ENCODE measurements at regions not wholly inside any gene's neighbourhood (a gene's known extent, or its start where the extent isn't known, plus 50 kb on each side); places are given as distances from the start of the nearest gene placed in this dataset.
A peak's percentile ranks its signal among the peaks of the same experiment; 100 is the strongest.
"Not testable (repeated sequence)": the region's sequence is repeated elsewhere in the genome, so short reads cannot be mapped to it uniquely, and the experiment has no call there.

DNA sequence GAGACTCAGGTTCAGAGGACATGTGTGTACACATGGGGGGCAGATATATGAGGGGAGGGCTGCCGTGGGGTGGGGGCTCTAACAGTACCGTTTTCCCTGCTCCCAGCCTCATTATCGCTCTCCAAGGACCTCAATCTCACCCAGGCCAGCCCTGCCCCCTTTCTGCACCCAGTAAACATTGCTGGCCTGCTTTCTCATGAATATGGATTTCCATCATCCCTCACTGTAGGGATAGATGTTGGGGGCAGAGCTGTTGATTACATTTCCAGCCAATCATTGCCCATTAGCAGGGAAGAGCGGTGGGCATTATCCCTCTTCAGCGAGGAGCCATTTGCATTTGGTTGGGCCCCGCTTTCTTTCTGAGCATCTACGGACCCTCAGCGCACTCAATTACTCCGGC, 273.8 kb downstream of the RPS6KC1 start:
- no peak for DNase-seq (ENCODE audit: low spot score)

DNA sequence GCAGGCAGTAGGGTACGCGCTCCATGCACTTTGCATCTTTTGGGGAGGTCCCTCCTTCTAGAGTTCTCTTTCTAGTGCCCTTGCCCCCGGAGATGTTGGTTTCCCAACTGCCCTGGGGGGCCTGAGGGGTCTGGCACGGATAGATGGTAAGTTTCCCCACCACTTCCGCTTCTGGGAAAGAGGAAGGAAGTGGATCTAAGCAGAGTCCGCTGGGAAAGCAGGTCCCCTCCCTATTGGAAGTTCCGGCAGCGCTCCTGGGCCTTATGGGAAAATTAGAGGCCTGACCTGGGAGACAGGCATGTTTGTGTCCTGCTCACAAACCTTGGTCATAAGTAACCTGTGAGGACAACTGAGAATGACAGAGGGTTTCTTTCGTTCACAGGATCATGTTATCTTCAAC, 274.4 kb downstream of the RPS6KC1 start:
- DNase-seq (ENCODE audit: low spot score) = no peak

DNA sequence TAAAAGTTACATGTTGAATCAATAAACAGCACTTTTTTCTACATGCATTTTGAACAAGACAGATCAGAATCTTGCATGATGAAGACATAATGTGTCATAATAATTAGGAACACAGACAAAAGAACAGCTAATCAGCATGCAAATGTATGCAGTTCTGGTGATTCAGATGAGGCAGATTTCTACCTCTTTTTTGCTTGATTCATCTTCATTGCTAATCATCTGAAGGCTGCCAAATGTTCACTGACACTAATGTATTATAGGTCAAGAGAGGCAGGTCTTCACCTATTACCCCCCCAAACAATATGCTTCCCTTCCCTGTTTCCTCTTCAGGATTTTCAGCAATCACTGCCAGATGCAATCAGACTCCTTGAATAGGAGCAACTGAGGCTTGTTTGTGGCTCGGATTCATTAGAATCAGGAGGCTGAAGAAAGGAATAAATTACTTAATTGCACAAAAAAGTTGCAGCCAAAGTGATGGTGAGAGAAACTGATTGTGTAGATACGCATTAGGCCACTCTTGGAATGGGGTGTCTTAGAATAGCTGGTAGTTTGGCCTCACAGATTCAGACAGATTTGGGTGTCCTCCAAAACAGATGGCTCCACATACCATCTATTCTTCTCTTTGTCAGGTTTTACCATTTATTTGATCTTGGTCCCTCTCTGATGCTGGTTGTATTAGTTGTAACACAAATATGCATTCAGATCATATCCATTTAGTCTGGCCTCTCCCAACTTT, 275.4 kb downstream of the RPS6KC1 start:
- no peak for DNase-seq (ENCODE audit: low spot score)

DNA sequence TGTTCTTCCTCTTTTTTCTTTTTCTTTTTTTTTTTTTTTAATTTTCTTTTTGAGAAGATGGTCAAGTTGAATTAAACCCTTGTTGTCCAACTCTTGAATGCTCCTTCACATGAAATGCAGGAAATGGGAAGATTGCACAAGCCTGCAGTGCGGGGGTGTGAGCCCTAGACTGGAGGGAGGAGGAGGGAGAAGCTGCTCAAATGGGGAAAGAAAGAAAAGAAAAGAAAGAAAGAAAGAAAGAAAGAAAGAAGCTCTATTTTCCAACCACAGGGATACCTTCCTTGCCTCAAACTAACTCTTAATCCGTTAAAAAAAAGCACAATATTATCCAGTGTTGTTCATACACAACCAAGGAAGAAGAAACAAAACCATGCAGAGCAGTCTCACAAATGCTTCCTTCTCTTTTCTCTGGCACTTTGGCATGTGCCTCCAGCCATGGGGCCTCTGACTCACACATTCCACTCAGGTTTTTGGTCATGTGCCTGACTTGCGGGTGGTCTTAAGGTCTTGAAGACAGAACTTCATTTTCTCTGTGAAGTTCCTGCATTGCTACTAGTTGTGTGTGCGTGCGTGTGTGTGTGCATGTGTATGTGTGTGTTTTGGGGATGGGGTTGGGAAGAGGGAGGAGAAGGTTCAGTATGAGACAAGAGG, 276.1 kb downstream of the RPS6KC1 start:
- DNase-seq (ENCODE audit: low spot score) = no peak

DNA sequence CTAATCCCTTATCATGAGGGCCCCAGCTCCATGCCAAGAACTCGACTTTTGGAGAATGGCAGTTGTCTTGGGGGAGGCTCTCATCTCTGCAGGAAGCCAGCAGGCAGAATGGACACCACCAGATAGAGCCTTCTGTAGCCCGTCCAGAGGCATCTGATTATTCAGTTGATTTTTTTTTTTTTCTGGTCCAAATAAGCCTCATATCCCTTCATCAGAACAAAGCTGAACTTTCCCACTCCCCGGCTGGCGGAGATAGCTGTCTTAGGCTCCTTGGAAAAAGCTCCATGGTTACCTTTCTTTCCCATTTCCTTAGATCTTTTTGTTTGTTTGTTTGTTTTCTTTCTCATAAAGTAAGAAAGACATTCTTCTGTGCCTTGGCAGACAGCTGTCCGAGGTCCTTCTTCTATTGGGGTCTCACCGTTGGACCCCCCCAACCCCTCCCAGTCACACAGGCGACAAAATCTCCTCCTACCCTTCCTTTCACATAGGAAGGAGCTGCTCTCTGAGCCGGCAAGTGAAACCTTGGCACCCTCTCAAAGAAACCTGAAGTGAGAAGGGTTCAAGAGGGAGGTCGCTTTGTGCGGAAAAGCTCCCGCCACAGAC, 278.5 kb downstream of the RPS6KC1 start:
- DNase-seq (ENCODE audit: low spot score) = no peak

DNA sequence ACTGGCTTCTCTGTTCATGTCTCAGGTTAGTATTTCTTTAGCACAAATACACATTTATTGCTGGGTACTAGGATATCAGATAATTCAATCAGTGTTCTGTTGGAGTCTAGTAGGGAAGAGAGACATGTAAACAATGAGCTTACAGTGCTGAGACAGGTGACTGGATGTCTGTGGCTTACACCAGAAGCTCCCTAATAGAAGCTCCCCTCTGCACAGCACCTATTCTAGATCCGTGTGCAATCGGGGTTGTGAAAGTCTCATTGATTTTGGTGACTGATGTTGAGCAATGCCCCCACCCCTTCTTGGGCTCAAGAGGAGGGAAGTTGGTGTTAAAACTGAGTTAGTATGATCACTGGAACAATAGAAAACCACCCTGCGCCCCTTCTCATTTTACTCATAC, 279.2 kb downstream of the RPS6KC1 start:
- DNase-seq (ENCODE audit: low spot score) = no peak

DNA sequence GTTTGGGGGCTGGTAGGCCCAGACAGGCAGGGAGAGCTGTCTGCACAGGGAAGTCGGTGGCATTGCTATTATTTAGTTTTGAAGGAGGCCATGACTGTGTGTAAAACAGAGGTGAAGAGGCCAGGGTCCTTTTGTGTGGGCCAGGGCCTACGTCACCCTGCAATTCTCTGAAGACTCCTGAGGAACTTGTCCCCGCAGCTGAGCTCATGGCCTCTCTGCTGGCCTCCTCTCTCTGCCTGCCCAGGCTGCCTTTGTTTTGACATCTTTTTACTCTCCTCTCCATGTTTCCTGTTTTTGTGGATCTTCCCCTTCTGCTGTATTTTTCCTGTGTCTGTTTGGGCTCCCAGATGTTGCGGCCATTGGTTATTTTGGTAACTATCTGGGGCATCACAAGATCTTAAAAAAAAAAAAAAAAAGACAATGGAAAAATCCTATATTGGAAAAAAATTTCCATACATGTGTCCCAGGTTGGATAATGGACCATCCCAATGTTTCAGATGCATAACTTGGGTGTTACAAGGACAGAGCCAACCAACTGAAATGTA, 280.7 kb downstream of the RPS6KC1 start:
- DNase-seq (ENCODE audit: low spot score) = no peak

DNA sequence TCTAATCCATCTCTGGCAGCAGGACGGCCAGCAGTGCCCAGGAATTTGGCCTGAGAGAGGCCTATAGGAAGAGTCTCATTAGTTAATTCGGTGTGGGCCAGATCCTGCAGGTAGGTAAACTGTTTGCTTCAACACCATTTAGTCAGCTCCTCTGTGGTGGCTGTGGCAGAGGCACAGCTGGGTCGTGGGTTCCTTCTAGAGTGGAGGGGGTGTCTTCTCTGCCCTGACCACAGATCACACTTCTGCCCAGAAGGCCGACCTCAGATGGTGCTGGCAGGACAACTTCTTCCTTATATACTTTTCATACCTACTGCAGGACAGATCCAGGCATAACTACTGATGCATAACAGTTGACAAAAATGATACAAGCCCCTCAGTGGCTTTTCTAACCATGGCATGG, 281.4 kb downstream of the RPS6KC1 start:
- DNase-seq (ENCODE audit: low spot score) = no peak

DNA sequence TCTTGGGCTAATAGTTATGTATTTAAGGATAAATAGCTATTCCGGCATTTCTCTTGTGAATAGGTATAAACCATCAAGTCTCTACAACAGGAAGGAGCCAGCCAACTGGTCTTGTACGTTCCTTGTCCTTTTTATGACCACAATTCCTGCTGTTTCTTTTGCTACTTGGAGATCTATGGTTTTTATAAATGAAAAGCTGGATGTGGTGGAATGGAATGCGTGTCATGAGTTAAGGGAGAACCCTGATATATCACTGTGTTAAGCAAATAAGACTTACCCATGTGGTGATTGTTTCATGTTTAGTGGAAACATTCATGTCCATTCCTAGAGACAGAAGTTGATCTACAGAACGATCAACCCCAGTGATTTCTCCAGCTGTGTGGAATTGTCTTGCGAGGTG, 282.1 kb downstream of the RPS6KC1 start:
- DNase-seq (ENCODE audit: low spot score) = no peak

DNA sequence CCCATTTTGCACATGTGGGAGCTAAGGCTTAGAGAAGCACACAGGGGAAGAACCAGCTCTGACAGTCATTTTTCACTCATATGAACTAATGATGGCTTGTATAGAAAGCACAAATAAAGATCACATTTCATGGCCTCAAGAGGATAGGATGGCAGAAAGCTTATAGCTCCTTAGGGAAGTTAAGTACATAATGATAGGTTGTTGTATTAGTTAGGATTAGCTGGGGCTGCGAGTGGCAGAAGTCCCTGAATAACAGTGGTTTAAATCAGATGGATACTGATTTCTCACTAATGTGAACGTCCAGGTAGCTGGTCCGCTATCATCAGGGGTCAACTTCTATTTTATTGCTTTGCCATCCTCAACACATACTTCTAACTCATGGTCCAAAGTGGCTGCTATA, 284.0 kb downstream of the RPS6KC1 start:
- no peak for DNase-seq (ENCODE audit: low spot score)

DNA sequence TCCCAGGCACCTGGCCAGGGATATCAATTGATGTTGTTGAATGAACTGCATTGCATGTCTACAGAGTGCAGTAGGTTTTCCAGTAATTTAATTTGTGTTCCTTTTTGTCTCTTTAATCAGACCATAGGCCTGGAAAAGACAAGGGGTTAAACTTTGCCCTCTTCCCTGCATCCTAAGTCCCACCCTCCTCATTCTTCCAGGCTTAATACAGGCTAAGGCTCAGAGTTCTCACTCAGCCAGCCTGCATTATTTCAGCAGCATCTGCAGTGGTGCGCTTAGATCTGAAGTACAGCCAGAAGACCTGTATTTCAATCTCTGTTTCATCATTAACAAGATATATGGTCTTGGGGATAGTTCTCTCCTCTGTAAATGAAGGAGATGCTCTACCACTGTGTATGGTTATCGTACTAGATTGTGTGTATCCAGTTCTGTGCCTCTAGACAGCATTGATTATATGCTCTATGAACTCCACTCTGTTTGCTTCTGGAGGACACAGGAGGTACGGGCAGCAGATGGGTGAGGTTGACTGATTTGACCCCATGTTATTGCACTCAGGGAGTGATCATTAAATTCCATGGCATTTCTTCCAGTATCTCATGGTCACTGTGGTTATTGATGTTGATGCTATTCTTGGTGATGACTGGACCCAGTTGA, 286.1 kb downstream of the RPS6KC1 start:
- no peak for DNase-seq (ENCODE audit: low spot score)

DNA sequence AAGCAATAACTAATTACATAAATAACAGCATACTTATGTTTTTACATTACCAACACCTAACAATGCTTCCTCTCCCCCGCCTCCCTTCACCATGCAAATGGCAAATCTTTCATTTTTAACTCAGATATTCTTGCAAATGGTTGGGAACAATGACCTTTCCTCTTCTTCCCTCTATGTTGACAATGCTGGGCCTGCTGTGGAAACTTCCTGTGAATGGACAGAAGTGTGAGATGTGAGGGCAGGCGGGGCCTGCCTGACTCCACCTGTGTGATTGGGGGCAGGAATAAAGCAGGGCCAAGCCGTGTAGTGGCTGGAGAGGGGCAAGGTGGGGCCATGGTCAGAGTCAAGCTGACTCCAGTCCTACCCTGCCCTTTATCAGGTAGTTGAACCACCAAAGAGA, 289.6 kb downstream of the RPS6KC1 start:
- DNase-seq (ENCODE audit: low spot score) = no peak

DNA sequence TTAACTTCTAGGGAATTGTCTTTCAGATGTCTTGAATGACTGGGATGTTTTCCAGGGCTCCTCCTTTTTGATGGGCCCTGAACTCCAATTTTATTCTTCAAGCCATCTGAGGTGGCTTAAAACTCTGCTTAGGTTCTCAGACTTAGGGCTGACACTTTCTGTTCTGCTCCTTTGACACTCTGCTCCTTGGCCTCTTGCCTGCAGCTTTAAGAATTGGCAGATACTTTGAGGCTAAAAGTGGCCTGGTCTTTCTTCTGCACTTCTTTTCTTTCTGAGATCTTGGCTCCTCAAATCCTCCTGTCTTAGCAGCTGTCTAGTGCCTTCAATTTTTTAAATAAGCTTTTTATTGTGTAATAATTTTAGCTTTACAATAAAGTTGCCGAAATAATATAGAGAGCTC, 294.6 kb downstream of the RPS6KC1 start:
- no peak for DNase-seq (ENCODE audit: low spot score)

DNA sequence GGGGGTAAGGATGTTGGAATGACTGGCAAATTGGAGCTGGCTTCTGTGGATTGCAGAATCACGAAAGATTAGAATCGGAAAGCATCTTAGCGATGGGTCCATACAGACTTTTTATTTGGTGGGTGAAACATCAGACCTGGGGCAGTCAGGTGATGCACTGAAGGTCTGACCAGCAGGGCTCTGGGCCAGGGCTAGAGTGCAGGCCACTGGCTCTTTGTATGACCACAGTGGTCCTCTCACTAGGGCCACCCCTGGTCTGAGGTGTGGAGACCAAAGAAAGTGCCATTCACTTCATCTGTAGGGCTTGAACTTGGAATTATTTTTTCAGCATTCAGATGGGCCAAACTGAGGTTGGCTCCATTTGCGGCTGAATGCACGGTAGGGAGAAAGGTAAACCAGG, 306.4 kb downstream of the RPS6KC1 start:
- no peak for DNase-seq (ENCODE audit: low spot score)

DNA sequence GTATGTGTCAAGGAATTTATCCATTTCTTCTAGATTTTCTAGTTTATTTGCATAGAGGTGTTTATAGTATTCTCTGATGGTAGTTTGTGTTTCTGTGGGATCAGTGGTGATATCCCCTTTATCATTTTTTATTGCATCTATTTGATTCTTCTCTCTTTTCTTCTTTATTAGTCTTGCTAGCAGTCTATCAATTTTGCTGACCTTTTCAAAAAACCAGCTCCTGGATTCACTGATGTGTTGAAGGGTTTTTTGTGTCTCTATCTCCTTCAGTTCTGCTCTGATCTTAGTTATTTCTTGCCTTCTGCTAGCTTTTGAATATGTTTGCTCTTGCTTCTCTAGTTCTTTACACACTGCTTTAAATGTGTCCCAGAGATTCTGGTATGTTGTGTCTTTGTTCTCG, 307.3 kb downstream of the RPS6KC1 start:
- not testable (repeated sequence) for DNase-seq (ENCODE audit: low spot score)

DNA sequence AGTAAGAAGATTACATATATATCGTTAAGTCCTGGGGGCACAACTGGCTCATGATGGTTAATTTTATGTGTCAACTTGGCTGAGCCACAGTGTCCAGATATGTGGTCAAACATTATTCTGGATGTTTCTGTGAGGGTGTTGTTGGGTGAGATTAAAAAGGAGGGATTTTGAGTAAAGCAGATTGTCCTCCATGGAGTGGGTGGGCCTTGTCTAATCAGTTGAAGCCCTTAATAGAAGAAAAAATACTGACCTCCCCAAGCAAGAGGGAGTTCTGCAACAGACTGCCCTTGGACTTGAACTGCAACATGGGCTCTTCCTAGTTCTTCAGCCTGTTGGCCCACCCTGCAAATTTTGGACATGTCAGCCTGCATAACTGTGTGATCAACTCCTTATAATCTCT, 311.6 kb downstream of the RPS6KC1 start:
- DNase-seq (ENCODE audit: low spot score) = no peak

DNA sequence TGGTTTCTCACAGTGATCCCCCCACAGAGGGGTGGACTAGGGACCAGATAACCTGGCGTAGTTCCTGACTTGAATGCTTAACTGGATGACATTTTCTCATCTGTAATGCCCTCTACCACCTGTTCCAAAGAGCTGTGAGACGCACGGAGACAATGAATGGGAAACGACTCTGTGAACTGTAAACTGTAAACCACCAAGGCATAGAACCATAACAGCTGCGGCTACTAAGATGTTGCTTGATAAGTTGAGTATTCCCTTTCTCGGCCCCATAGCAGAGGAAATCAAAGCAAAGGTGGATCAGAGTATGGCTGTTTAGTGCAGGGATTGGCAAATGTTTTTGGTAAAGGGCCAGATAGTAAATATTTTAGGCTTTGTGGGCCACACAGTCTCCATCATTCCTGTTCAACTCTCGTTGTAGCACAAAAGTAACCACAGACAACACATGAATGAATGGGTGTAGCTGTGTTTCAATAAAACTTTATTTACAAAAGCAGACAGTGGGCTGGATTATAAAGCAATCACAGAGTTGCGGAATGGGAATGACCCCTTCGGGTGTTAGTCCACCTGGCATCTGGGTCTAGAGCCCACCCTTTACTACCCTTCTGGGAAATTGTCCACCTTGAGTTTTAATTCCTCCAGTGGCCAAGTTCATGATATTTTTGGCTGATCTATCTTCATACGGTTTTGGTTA, 315.2 kb downstream of the RPS6KC1 start:
- no peak for DNase-seq (ENCODE audit: low spot score)

DNA sequence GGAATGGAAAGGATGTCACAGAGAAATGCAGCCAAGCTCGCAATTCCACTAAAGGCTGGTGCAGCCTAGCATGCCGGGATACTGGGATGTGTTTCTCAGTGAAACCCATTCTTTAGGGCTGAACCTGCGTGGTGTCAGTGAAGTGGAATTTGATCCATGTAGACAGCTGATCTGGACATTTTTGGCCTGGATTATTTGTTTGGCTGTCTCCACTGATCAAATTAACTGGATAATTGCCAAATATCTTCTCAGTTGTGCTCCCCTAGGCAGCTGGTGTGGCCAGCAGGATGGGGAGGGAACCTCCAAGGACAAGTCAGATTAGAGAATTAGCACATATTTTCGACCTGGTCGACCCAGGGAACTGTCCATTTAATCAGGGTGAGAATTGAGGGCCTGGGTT, 318.4 kb downstream of the RPS6KC1 start:
- DNase-seq (ENCODE audit: low spot score) = no peak

DNA sequence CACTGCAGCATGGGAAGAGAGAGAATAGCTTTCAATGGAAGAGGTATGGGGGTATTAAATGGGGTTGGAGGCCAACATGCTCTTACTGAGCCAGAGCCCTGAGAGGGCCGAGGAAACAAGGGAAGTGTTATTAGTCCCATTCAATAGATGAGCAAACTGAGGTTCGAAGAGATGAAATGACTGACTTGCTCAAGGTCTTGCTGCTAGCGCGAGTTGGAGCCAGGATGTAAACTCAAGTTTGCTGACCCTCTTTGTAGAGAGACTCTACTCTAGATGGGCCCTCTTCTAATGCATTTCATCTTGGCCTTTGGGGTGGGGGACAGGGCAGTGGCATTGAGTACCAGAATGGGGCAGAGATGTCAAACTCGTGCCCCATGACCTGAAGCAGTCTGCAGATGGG, 319.5 kb downstream of the RPS6KC1 start:
- DNase-seq (ENCODE audit: low spot score) = no peak

DNA sequence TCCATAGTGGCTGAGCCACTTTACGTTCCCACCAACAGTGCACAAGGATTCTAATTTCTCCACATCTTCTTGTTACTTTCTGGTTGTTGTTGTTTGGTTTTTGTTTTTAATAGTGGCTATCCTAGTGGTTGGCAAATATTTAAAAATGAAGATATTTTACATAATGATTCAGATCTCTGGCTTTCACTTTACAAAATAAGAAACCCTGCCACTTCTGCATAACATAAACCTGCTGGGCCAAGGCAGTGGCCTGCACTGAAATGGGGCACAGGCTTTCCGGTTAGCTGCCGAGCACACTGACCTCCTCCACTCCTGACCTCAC, 320.4 kb downstream of the RPS6KC1 start:
- no peak for DNase-seq (ENCODE audit: low spot score)

DNA sequence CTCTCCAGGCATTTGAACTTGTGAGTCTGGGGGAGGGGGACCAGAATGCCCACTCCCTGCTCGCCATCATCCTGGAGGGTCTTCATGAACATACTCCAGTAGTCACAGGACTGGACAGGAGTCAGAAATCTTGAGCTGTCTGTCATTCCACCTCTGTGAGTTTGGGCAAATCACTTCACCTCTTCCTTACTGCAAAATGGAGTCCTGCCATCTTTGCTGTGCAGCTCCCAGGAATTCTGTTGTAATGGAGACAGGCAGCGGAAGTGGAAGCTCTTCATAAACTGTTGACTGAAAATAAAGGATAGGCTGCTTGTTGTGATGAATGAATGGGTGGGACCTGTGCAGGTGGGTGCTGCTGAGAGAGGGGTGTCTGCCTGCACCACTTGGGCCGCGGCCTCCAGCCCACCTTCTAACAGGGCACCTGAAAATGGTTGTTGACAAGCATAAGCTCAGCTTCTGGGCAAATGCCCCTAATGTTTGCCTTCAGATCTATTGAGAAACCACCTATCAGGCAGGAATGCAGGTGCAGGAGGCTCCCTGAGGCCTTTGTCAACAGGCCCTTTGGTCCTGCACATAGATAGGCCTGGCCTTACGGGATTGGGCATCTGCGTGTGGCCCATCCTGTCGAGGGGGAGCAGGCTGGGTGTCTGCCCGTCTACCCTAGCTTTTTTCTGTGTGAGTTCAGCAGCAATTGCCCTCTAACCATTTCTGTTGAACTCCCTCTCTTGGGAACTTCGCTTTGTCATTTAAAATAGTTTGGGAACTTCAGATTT, 321.0 kb downstream of the RPS6KC1 start:
- DNase-seq (ENCODE audit: low spot score) = no peak

DNA sequence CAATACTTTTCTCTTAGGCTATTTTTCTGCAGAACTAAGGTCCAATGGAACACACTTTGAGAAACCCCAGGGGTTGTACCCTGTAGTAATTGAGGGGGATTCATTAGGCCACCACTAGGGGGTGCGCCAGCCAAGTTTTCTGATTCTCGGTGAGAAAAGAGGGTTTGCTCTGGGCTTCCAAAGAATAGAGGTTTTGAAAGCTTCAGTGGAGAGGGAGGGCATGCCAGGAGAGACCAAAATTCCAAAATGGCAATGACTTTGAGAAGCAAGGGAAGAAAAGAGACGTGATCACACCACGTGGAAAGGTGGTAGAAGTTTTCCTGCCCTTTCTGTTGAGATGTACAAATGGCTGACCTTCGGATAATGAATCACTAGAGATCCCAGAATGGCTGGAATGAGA, 323.3 kb downstream of the RPS6KC1 start:
- DNase-seq (ENCODE audit: low spot score) = peak; percentile 61
